Fibroblast of peridontal ligament (primary cell): ENCODE measurements at regions not wholly inside any gene's neighbourhood (a gene's known extent, or its start where the extent isn't known, plus 50 kb on each side); places are given as distances from the start of the nearest gene placed in this dataset.

Source experiments
- DNase-seq: peaks from one replicate; pipeline ENCODE4 v3.0.0-alpha.2; 2010; ENCODE audit errors: extremely low read depth

GRCh38 chr9:130781569-130781968 is 53.5 kb upstream of the ABL1 start:
- DNase-seq, result no peak

DNA sequence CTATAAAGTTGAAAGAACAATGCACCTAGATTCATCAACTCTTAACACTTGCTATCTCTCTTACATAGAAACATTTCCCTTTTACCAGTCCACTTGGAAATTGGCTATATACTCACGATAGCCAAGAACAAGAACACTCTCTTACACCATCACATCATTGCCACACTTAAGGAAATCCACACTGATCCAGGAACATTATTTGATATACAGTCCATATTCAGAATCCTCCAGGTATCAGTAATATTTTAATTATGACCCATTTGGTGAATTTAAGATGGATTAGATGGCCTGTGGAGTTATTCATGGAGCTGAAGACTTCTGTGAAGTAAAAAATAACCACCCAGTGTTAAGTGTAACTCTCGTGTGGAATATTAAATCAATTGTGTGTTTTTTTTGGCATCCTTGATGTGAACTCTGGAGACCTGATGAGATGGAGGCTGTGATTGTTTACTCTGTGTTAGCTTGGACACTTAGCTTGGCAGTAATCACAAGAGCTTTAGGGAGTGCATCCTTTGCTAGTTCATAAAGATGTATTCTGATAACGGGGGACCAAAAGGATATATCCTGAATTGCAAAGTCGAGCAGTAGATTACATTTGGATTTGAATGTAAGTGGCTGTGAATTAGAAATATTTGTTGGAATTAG is 52.0 kb upstream of the ABL1 start:
- DNase-seq, result peak; percentile 42

DNA sequence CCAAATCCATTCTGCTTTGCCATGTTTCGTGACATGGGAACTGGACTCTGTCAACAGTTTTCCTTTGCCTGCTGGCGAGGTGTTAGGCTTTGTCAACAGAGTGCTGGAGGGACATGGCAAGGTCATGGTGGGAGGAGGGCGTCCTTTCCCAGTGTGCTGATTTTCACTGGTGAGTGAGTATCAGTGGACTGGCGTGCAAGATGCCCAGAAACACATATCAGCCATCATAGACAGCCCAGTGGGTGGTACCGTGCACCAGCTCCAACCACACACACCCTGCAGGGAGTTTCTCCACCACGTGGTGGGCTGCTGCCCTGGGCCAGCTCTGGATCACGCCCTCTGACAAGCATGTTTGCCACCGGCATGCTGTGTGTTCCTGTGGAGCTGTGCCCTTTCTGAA is 50.0 kb upstream of the ABL1 start:
- no peak for DNase-seq
